GM12878 (cell line): ENCODE measurements at regions not wholly inside any gene's neighbourhood (a gene's known extent, or its start where the extent isn't known, plus 50 kb on each side); places are given as distances from the start of the nearest gene placed in this dataset.
A peak's percentile ranks its signal among the peaks of the same experiment; 100 is the strongest.

ENCODE experiments used
- ATAC-seq: fragments of 200-7000 bp; cut with Tn5 transposase; 3 replicates; pipeline ENCODE4 v1.9.1; 2020; ENCODE audit warnings: mild to moderate bottlenecking, moderate library complexity
- BruUV-seq: library from RNA; stranded (reverse); fragments of 400-500 nt; replicated peaks from 2 replicates; lab custom pipeline; 2021; lab: Mats Ljungman, UMichigan
- CTCF ChIA-PET: fragments of 300-600 bp; sonication (Branson Sonifier 250); formaldehyde crosslinking; extraction: SDS; loops from one replicate; lab custom pipeline; 2021; ENCODE audit warnings: inconsistent platforms; lab: Yijun Ruan, JAX
- POLR2A ChIA-PET: fragments of 350-600 bp; formaldehyde crosslinking; extraction: SDS; loops from one replicate; lab custom pipeline; 2021; ENCODE audit warnings: inconsistent platforms; lab: Charles Lee
- RAD21 ChIA-PET: fragments of 300-600 bp; sonication (Branson Sonifier 250); formaldehyde crosslinking; loops from one replicate; lab custom pipeline; 2023; ENCODE audit warnings: antibody characterized with exemption; ENCODE audit not compliant: unreplicated experiment; lab: Charles Lee
- SMC1A ChIA-PET: fragments of 300-600 bp; sonication (Branson Sonifier 250); formaldehyde crosslinking; loops from one replicate; lab custom pipeline; 2023; ENCODE audit not compliant: unreplicated experiment, uncharacterized antibody; lab: Charles Lee
- DNase-seq: peaks from one replicate; pipeline ENCODE4 v3.0.0-alpha.2; 2011; ENCODE audit warnings: low read depth, low spot score
- FAIRE-seq: peaks from 3 replicates; lab custom pipeline; 2011; peaks lifted over from hg19 to GRCh38; lab: Jason Lieb, UNC
- H2AFZ ChIP-seq: 2 replicates; pipeline ENCODE4 v1.6.0; 2011; ENCODE audit warnings: low read depth, low read length, control low read depth; ENCODE audit not compliant: control insufficient read depth
- H3K27ac ChIP-seq: 2 replicates; pipeline ENCODE4 v1.5.1; 2011; ENCODE audit warnings: control low read depth; ENCODE audit not compliant: control insufficient read depth, insufficient read depth
- H3K27me3 ChIP-seq, 2 experiments: replicated peaks in 1 of 2; 2 replicates each; pipeline versions ENCODE4 v1.6.0 to v1.6.1; 2011; ENCODE audit warnings: low read length in 1 of 2; ENCODE audit not compliant: control insufficient read depth in 2 of 2, insufficient read depth in 2 of 2
- H3K36me3 ChIP-seq, 2 experiments: 2 replicates each; pipeline ENCODE4 v1.5.1; 2011; ENCODE audit warnings: low read length in 1 of 2; ENCODE audit not compliant: control insufficient read depth in 2 of 2, insufficient read depth in 2 of 2
- H3K4me1 ChIP-seq: 2 replicates; pipeline ENCODE4 v1.6.1; 2011; ENCODE audit warnings: mild to moderate bottlenecking, low read length, moderate library complexity, mixed read lengths; ENCODE audit not compliant: control insufficient read depth, insufficient read depth
- H3K4me2 ChIP-seq: 2 replicates; pipeline ENCODE4 v1.6.0; 2011; ENCODE audit warnings: control low read depth; ENCODE audit not compliant: control insufficient read depth, insufficient read depth
- H3K4me3 ChIP-seq: fragments of 200-600 bp; sonication (generic); 2 replicates; pipeline ENCODE4 v1.5.1; 2016
- H3K79me2 ChIP-seq: 2 replicates; pipeline ENCODE4 v1.6.0; 2011; ENCODE audit warnings: low read length; ENCODE audit not compliant: control insufficient read depth, insufficient read depth
- H3K9ac ChIP-seq: 2 replicates; pipeline ENCODE4 v1.8.0; 2011; ENCODE audit warnings: low read length, control low read depth, mixed read lengths; ENCODE audit not compliant: control insufficient read depth, insufficient read depth
- H3K9me3 ChIP-seq: replicated peaks from 3 replicates; pipeline ENCODE4 v1.5.1; 2011; ENCODE audit warnings: mild to moderate bottlenecking, low read length; ENCODE audit not compliant: control insufficient read depth, insufficient read depth
- H4K20me1 ChIP-seq: 2 replicates; pipeline ENCODE4 v1.6.0; 2011; ENCODE audit not compliant: control insufficient read depth, insufficient read depth
- ATF2 ChIP-seq: IDR thresholded peaks from 2 replicates; pipeline ENCODE4 v1.6.1; 2012; ENCODE audit warnings: low read length, inconsistent platforms
- ATF3 ChIP-seq: IDR thresholded peaks from 2 replicates; pipeline ENCODE4 v1.6.1; 2011; ENCODE audit warnings: low read depth, mild to moderate bottlenecking, low read length, moderate library complexity, borderline replicate concordance; ENCODE audit errors: extremely low read depth
- IKZF2 ChIP-seq, 2 experiments: fragments of 450-650 bp; IDR thresholded peaks; 2 replicates each; pipeline ENCODE4 v1.6.1; 2017; ENCODE audit warnings: mild to moderate bottlenecking in 2 of 2, moderate library complexity in 2 of 2
- MEF2A ChIP-seq: IDR thresholded peaks from 2 replicates; pipeline ENCODE4 v1.6.1; 2011; ENCODE audit warnings: low read depth, mild to moderate bottlenecking, low read length, moderate library complexity; ENCODE audit not compliant: insufficient read depth
- MLLT1 ChIP-seq: fragments of 450-650 bp; IDR thresholded peaks from 2 replicates; pipeline ENCODE4 v1.6.1; 2016; ENCODE audit warnings: mild to moderate bottlenecking
- NR2C1 ChIP-seq: fragments of 450-650 bp; IDR thresholded peaks from 2 replicates; pipeline ENCODE4 v1.6.1; 2017; ENCODE audit warnings: antibody characterized with exemption, mild to moderate bottlenecking, moderate library complexity
- PAX5 ChIP-seq: IDR thresholded peaks from 2 replicates; pipeline ENCODE4 v1.6.1; 2011; ENCODE audit warnings: low read depth, low read length, borderline replicate concordance
- REST ChIP-seq: IDR thresholded peaks from 2 replicates; pipeline ENCODE4 v1.6.1; 2012; ENCODE audit warnings: mild to moderate bottlenecking, low read depth, low read length
- RUNX3 ChIP-seq: IDR thresholded peaks from 2 replicates; pipeline ENCODE4 v1.6.1; 2012; ENCODE audit warnings: low read length, inconsistent platforms
- TCF12 ChIP-seq: IDR thresholded peaks from 2 replicates; pipeline ENCODE4 v1.6.1; 2011; ENCODE audit warnings: low read depth, mild to moderate bottlenecking, low read length
- TCF7 ChIP-seq: IDR thresholded peaks from 2 replicates; pipeline ENCODE4 v1.6.1; 2014; ENCODE audit warnings: antibody characterized with exemption, borderline replicate concordance
- ZBTB4 ChIP-seq: fragments of 450-650 bp; formaldehyde crosslinking; IDR thresholded peaks from 2 replicates; pipeline ENCODE4 v1.4.0; 2022; ENCODE audit warnings: mild to moderate bottlenecking, moderate library complexity
- ZNF274 ChIP-seq: IDR thresholded peaks from one replicate; pipeline ENCODE4 v1.8.0; 2011; ENCODE audit not compliant: insufficient read length, insufficient read depth
- WGBS: methylation state at CpG from one replicate; pipeline ENCODE4 v1.1.6; 2016; ENCODE audit warnings: low lambda C conversion rate; ENCODE audit not compliant: insufficient replicate concordance, insufficient coverage; ENCODE audit errors: missing lambda C conversion rate; 5-methylcytosine and 5-hydroxymethylcytosine counted together
- in situ Hi-C: fragments of 300-500 bp; cut with MboI; formaldehyde crosslinking; loops from 9 replicates; pipeline ENCODE4 v1.14.3; 2018; ENCODE audit warnings: mixed read lengths
- intact Hi-C: fragments of 100-400 bp; cut with micrococcal nuclease; formaldehyde crosslinking; loops from one replicate; pipeline ENCODE4 v1.14.2; 2022; ENCODE audit not compliant: unreplicated experiment

DNA sequence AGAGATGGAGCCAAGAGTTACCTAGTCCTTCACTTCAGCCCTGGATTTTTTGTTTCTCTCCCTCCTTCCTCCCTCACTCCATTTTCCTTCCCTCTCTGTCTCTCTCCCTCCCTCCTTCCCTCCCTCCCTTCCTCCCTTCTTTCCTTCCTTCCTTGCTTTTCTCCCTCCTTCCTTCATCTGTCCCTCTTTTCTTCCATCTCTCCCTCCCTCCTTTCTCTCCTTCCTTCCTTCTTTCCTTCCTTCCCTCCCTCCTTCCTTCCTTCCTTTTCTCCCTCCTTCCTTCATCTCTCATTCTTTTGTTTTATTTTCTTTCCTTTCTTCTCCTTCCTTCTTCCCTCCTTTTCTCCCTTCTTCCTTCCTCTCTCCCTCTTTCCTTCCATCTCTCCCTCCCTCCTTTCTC lies 283.5 kb downstream of the MAF start (continued):
- TF ChIP-seq ZBTB4 (CRISPR knock-in tag) (no peak), ATF3 (no peak), IKZF2 (IDR thresholded peaks at IDR 0.05) (no peak)

DNA sequence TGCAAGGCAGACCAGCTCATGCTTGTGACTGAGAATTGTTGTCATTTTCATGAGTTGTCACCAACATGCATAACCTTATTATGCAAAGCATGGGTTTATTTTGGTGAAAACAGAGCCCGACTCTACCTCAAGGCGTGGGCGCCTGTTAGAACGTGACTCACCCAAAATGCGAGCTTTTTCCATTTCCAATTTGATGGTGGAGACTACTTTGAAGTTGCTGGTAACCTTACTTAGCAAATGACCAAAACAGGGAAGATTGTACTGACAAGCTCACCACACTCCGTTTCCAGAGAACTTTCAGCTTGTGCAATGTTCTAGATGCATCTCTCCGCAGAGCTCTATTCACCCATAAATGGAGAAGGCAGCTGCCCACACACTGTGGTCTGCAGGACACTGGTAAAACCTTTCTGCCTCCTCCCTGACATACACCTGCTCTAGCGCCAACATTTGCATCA lies 284.5 kb downstream of the MAF start:
- ChIA-PET CTCF (interaction anchor here (1.0 kb wide), 1 partner anchor 11 kb away, joined by 3 read pairs; no protein-coding TSS in a partner anchor), SMC1A (no interaction called here), POLR2A (no interaction called here), RAD21 (interaction anchor here (0.8 to 1.4 kb wide), 2 partner anchors 29 to 140 kb away, joined by 4 to 6 read pairs; no protein-coding TSS in a partner anchor)
- peak; percentile 53 for DNase-seq
- no TSS peak for BruUV-seq
- Histone ChIP-seq H3K27me3 (no peaks in the 10 kb centered on the region), H3K9me3 (no peaks in the 10 kb centered on the region; the same call in 2 of the 3 replicates), H3K4me3 (no peak overlapping the region), H3K36me3 (no peaks in the 10 kb centered on the region), H3K27ac (no peak overlapping the region), H3K79me2 (no peaks in the 10 kb centered on the region), H4K20me1 (no peaks in the 10 kb centered on the region), H3K9ac (no peak overlapping the region), H2AFZ (no peak overlapping the region), H3K4me2 (no peak overlapping the region), H3K4me1 (peaks cover 5% of the 10 kb centered on the region)
- FAIRE-seq, result no peak
- peak; percentile 71 for ATAC-seq
- in situ Hi-C loops, result no loop called here
- 2% methylated on average over 8 of the region's 8 CpGs for WGBS
- intact Hi-C loops, result no loop called here
- no peak for TF ChIP-seq ZNF274
- peak; percentile 62 for TF ChIP-seq RUNX3
- no peak for TF ChIP-seq TCF7
- 0 out of 2 replicates have a peak, but pooled peaks have one; percentile 22 for TF ChIP-seq PAX5
- no peak for TF ChIP-seq ATF2
- TF ChIP-seq REST, result no peak
- no peak for TF ChIP-seq NR2C1
- TF ChIP-seq MLLT1, result no peak
- 0 out of 2 replicates have a peak, but pooled peaks have one; percentile 11 for TF ChIP-seq MEF2A
- no peak for TF ChIP-seq TCF12
